Osteoblast (primary cell): ENCODE measurements at regions not wholly inside any gene's neighbourhood (a gene's known extent, or its start where the extent isn't known, plus 50 kb on each side); places are given as distances from the start of the nearest gene placed in this dataset.

ENCODE experiments used
- DNase-seq: peaks from one replicate; pipeline ENCODE4 v3.0.0; 2011; ENCODE audit warnings: low spot score, mixed read lengths; ENCODE audit not compliant: insufficient read length; ENCODE audit errors: missing footprints
- H2AFZ ChIP-seq: 2 replicates; pipeline ENCODE4 v1.6.0; 2011; ENCODE audit warnings: mild to moderate bottlenecking, low read length
- H3K27ac ChIP-seq: 2 replicates; pipeline ENCODE4 v1.5.1; 2011; ENCODE audit warnings: mild to moderate bottlenecking, low read depth, low read length, moderate library complexity
- H3K27me3 ChIP-seq: 2 replicates; pipeline ENCODE4 v1.6.0; 2012; ENCODE audit warnings: mild to moderate bottlenecking, control low read depth, inconsistent platforms, low read length, moderate library complexity; ENCODE audit not compliant: insufficient read depth
- H3K36me3 ChIP-seq: 2 replicates; pipeline ENCODE4 v1.5.1; 2011; ENCODE audit warnings: mild to moderate bottlenecking, low read length, control low read depth, moderate library complexity; ENCODE audit not compliant: insufficient read depth
- H3K4me1 ChIP-seq: 2 replicates; pipeline ENCODE4 v1.5.1; 2011; ENCODE audit warnings: mild to moderate bottlenecking, low read length, control low read depth, moderate library complexity; ENCODE audit not compliant: insufficient read depth
- H3K4me2 ChIP-seq: 2 replicates; pipeline ENCODE4 v1.6.0; 2011; ENCODE audit warnings: mild to moderate bottlenecking, low read length; ENCODE audit not compliant: insufficient read depth
- H3K4me3 ChIP-seq: fragments of 200-600 bp; sonication (generic); 3 replicates; pipeline ENCODE4 v1.5.1; 2012; ENCODE audit warnings: mild to moderate bottlenecking, low read length, inconsistent platforms; ENCODE audit not compliant: insufficient read depth
- H3K79me2 ChIP-seq: 2 replicates; pipeline ENCODE4 v1.6.0; 2012; ENCODE audit warnings: mild to moderate bottlenecking, low read length, control low read depth, inconsistent platforms; ENCODE audit not compliant: insufficient read depth
- H3K9me3 ChIP-seq: 2 replicates; pipeline ENCODE4 v1.5.1; 2011; ENCODE audit warnings: low read depth, low read length, control low read depth
- H4K20me1 ChIP-seq: 2 replicates; pipeline ENCODE4 v1.6.0; 2012; ENCODE audit warnings: mild to moderate bottlenecking, low read length, control low read depth; ENCODE audit not compliant: insufficient read depth
- CTCF ChIP-seq: IDR thresholded peaks from 2 replicates; pipeline ENCODE4 v1.5.1; 2011; ENCODE audit warnings: mild to moderate bottlenecking, low read depth, low read length, moderate library complexity; ENCODE audit errors: extremely low read depth

- no peak for TF ChIP-seq CTCF
- Histone ChIP-seq H2AFZ (no peak overlapping the region), H3K27me3 (no peaks in the 10 kb centered on the region), H3K4me1 (no peaks in the 10 kb centered on the region), H3K27ac (no peak overlapping the region), H3K79me2 (no peaks in the 10 kb centered on the region), H3K9me3 (no peaks in the 10 kb centered on the region), H3K4me2 (no peak overlapping the region), H4K20me1 (no peaks in the 10 kb centered on the region), H3K36me3 (no peaks in the 10 kb centered on the region), H3K4me3 (no peak overlapping the region)
- DNase-seq, result no peak
These were observed 326.4 kb downstream of the MEI4 start for GRCh38 chr6:77979204-77979603.

- no peaks in the 10 kb centered on the region for H3K4me1 ChIP-seq
These were observed 333.7 kb downstream of the MEI4 start for GRCh38 chr6:77986380-77987034.

GRCh38 chr6:77987035-77987384, 334.2 kb downstream of the MEI4 start:
- TF ChIP-seq CTCF, result no peak
- no peak for DNase-seq

More at GRCh38 chr6:77986380-77987034, 333.7 kb downstream of the MEI4 start:
- no peak overlapping the region for H3K4me2 ChIP-seq
- no peaks in the 10 kb centered on the region for H3K27me3 ChIP-seq
- no peak for DNase-seq
- H3K27ac ChIP-seq, result no peak overlapping the region
- H2AFZ ChIP-seq, result no peak overlapping the region
- H3K9me3 ChIP-seq, result peaks cover 10% of the 10 kb centered on the region
- H3K36me3 ChIP-seq, result no peaks in the 10 kb centered on the region
- no peak for TF ChIP-seq CTCF
- H4K20me1 ChIP-seq, result no peaks in the 10 kb centered on the region
- H3K4me3 ChIP-seq, result no peak overlapping the region
- no peaks in the 10 kb centered on the region for H3K79me2 ChIP-seq

GRCh38 chr6:78010130-78010529, 357.3 kb downstream of the MEI4 start:
- TF ChIP-seq CTCF, result no peak
- no peaks in the 10 kb centered on the region for H3K27me3 ChIP-seq
- no peak overlapping the region for H3K4me3 ChIP-seq
- H3K9me3 ChIP-seq, result no peaks in the 10 kb centered on the region
- H3K27ac ChIP-seq, result no peak overlapping the region
- H3K4me1 ChIP-seq, result no peaks in the 10 kb centered on the region
- DNase-seq, result no peak
- H3K36me3 ChIP-seq, result no peaks in the 10 kb centered on the region
- no peak overlapping the region for H2AFZ ChIP-seq
- H4K20me1 ChIP-seq, result no peaks in the 10 kb centered on the region
- H3K79me2 ChIP-seq, result no peaks in the 10 kb centered on the region
- H3K4me2 ChIP-seq, result no peak overlapping the region

More at GRCh38 chr6:77987035-77987384, 334.2 kb downstream of the MEI4 start:
- no peaks in the 10 kb centered on the region for H3K36me3 ChIP-seq
- no peaks in the 10 kb centered on the region for H4K20me1 ChIP-seq
- no peak overlapping the region for H2AFZ ChIP-seq
- no peaks in the 10 kb centered on the region for H3K79me2 ChIP-seq
- H3K4me3 ChIP-seq, result no peak overlapping the region
- H3K27ac ChIP-seq, result no peak overlapping the region
- peaks cover 10% of the 10 kb centered on the region for H3K9me3 ChIP-seq
- no peaks in the 10 kb centered on the region for H3K4me1 ChIP-seq
- no peaks in the 10 kb centered on the region for H3K27me3 ChIP-seq
- no peak overlapping the region for H3K4me2 ChIP-seq
